Tibial nerve (tissue), 4 donors: ENCODE measurements at regions not wholly inside any gene's neighbourhood (a gene's known extent, or its start where the extent isn't known, plus 50 kb on each side); places are given as distances from the start of the nearest gene placed in this dataset.

Source experiments
- CTCF ChIP-seq, 5 experiments: fragments of 200-600 bp in 3 of 5; fragments of 450-650 bp in 2 of 5; sonication (generic) in 3 of 5; IDR thresholded peaks; one replicate each; pipeline ENCODE4 v1.5.1; 2016 to 2019; ENCODE audit warnings: antibody characterized with exemption in 5 of 5, mild to moderate bottlenecking in 3 of 5, moderate library complexity in 2 of 5
- EP300 ChIP-seq, 2 donors: sonication (generic); formaldehyde crosslinking; IDR thresholded peaks; one replicate each; pipeline ENCODE4 v1.6.1; 2017; ENCODE audit warnings: antibody characterized with exemption in 2 of 2, mild to moderate bottlenecking in 1 of 2
- POLR2A ChIP-seq, 2 donors: fragments of 450-650 bp; IDR thresholded peaks; one replicate each; pipeline ENCODE4 v1.6.1; 2017; ENCODE audit warnings: antibody characterized with exemption in 2 of 2, mild to moderate bottlenecking in 2 of 2, moderate library complexity in 2 of 2

- TF ChIP-seq POLR2A (IDR thresholded peaks at IDR 0.05) (no peak), CTCF (IDR thresholded peaks at IDR 0.05) (peak in 3 of 5 experiments; percentile 13 to 23 (median 14)), EP300 (IDR thresholded peaks at IDR 0.05) (no peak)
Observed at GRCh38 chr2:38465789-38466127, 88.7 kb upstream of the ATL2 start.
